Fibroblast of skin of scalp (primary cell): ENCODE measurements at regions not wholly inside any gene's neighbourhood (a gene's known extent, or its start where the extent isn't known, plus 50 kb on each side); places are given as distances from the start of the nearest gene placed in this dataset.

ENCODE experiments used
- DNase-seq: peaks from one replicate; pipeline ENCODE4 v3.0.0-alpha.2; 2013

DNA sequence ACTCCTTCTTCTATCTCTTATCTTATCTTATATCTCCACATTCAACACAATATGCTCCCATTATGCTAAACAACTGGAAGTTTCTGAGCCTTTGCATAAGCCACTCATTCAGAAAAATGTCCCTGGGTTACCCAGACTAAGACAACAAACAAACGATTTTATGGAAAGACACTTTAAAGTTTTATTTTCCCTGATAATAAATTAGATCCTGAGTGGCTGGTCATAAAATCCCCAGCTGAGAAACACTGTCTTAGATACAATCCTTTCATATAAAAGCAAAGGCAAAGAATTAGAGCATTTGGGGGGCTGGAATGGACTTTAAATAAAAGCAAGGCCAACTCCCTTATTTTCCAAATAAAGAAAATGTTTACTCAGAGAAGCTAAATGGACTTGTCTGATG, 322.3 kb downstream of the GBE1 start:
- DNase-seq: no peak

- DNase-seq: no peak
Observed at GRCh38 chr3:81437683-81438082, 323.8 kb downstream of the GBE1 start.

DNA sequence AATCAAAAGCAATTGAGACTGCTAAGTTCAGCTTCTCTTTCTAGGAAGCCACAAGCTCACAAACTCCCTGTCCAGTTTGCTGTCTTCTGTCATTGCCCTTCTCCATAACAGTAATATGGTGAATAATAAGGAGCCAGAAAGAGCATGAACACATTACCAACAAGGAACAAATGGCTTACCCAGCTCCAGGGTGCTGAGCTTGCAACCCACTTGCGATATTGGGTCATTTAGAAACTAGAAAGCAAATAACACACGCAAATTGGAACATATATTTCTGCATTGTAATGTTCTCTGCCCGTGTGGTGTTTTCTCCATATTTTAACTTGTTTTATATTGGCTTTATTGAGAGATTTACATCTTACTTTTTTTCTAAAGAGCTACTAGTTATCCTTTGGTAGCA, 325.3 kb downstream of the GBE1 start:
- no peak for DNase-seq

DNA sequence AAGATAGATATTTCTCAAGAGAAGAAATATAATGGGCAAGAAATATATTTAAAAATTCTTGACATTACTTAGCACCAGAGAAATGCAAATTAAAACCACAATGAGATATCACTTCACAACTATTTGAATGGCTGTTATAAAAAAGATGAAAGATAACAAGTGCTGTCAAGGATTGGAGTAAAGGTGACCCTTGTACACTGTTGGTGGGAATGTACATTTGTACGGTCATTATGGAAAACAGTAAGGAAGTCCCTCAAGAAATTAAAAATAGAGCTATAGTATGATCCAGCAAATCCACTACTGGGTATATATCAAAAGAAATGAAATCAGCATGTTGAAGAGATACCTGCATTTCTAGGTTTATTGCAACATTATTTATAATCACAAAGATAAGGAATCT, 326.4 kb downstream of the GBE1 start:
- DNase-seq: no peak

DNA sequence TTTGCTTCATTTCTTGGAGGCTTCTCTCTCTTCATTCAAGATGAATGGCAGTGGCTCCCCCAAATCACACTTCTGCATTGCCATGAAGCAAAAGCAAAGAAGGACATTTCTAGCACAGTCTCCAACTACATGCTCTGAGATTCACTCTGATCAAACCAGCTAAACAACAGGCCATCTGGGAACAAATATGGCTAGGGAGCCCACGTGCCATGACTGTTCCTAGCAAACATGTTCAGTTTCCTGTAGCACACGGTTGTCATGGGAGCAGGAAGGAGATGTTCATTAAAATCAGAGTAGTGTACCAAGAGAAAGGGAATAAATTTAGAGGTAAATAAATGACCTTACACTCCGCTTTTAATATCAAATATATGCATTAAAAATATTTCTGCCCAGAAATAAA, 327.3 kb downstream of the GBE1 start:
- no peak for DNase-seq

GRCh38 chr3:81433675-81434074, 327.8 kb downstream of the GBE1 start:
- DNase-seq: no peak

DNA sequence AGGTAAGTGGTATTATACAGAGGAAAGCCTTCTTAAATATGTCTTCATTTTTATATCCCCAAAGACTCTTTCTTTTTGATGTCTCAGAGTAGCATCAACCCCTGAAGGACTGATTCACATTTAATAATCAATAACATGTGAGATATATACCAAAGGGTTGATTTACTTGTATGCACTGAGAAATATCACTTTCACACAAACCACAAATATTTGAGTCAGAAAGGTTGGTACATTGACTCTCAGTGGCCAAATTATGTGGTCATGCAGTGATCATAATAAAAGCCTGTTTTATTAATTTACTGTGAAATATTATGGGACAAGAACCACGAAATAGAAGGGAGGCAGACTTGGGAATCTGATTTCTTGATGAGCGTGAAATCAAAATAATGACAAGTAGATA, 329.0 kb downstream of the GBE1 start:
- DNase-seq: no peak

DNA sequence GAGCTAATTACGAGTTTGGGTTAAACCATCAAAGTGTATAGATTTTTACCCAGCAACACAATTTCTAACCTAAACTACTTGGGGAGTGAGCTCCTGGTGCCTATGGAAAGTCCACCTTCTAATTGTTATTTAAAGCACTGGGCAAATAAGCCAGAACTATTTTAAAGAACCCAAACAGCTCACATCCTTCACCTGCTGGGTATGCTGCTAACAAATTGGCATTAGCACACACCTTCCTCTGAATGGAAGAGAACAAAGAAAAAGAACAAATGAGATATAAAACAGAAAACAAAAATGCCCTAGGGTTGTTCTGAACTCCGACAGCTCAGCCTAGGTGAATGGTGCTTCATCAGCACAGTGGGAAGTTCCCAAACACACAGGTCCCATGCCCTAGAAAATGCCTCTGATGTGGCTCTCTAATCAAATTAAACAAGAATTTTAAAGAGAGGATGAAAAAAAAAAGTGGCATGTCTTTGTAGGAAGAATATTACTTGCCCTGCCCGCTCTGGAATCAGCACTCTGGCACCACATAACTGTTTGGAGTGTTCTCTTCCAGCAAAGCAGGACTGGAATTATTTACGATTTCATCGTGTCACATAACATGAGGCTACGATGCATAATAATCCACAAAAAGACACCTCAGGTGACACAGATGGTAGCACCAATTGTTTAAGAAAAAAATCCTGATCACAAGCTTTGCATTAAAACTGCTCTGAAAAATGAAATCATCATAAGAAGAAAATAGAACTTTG, 334.4 kb downstream of the GBE1 start:
- no peak for DNase-seq

GRCh38 chr3:81425198-81425868, 336.1 kb downstream of the GBE1 start:
- peak; percentile 7 for DNase-seq

DNA sequence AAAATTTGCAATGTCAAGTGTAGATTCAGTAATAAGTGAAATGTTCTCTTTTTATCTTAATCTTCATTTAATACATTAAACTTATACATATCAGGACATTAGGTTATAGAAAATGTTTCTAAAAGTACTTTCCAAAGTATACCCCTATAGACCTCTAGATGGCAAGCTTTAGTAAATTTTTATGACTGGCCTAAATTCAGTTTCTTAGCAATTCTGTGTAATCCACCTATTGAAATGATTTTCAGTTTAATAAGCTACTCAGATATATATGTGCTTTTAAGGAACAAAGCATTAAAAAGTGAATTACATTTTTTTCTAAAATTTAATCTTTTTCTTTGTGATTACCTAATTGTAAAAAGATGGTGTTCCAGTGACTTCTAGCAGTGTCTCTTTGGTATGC, 342.2 kb downstream of the GBE1 start:
- peak; percentile 29 for DNase-seq

- DNase-seq: no peak
Observed at GRCh38 chr3:81416812-81417211, 344.6 kb downstream of the GBE1 start.

- DNase-seq: no peak
Observed at GRCh38 chr3:81406318-81406717, 355.1 kb downstream of the GBE1 start.

DNA sequence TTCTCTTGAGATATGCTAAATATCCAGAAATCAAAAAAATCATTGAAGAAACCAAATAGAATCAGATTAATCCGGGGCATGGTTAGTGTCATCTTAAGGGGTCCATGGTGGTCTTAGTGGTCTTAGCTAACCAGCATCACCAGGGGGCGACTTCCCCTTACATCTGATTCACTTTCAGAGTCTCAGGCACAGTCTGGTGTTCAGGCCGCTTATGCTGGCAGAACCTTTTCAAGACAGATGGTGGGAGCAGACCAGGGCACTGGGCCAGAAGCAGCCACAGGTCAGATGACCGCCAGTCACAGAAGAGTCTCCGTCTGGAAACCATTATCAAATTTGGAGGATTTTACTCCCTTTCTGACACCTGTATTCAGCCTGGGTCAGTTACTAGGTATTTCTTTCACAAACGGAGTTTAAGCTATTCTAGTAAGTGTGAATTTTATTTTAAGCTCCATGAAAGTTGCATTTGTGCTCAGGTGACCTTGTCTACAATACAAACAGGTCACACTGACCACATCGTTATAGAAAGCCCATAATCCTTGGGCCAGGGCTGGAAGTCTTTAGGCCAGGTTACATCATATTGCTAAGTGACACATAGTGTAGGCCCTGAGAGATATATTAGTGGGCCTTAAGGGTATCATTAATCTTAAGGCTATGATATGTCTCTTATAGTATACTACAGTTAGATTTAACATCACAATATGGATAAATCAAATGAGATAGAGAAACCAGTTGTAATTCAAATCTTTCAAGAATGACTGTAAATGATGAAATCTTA, 365.5 kb downstream of the GBE1 start:
- no peak for DNase-seq

DNA sequence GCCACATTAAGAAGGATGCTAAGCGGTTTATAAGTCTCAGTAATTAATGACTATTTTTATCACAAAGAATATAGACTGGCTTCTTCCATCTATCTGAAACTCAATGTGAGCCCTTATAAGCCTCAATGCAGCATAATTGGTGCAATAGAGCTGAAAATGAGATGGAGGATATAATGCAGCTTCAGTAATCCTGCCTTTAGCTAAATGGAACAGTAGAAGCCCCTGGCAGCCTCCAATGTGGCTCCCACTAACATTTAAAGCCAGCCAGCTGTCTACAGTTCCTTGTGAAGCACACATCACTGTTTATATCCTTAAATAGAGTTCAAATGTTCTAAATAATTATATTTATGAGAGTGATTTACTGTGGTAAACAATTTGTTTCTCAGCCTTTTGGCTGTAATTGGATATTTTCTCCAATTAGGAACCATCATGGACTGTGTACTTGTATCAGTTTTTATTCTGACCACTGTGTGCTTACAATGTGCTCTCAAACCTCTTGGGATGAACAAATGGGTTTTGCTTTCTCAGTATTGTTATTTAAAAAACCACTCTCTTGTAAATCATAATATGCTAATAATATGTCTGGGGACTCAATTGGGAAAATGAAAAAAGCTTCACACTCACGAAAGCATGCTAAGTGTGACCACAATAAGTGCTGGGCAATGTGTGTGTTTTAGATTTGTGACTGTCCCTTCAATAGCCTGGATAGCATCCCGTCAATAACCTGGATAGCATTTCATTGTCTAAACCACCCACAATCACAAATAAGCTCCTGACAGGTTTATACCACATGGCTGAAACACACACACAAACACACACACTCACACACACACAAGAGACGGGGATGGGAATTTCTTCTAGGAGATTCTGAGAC, 366.6 kb downstream of the GBE1 start:
- DNase-seq: no peak

DNA sequence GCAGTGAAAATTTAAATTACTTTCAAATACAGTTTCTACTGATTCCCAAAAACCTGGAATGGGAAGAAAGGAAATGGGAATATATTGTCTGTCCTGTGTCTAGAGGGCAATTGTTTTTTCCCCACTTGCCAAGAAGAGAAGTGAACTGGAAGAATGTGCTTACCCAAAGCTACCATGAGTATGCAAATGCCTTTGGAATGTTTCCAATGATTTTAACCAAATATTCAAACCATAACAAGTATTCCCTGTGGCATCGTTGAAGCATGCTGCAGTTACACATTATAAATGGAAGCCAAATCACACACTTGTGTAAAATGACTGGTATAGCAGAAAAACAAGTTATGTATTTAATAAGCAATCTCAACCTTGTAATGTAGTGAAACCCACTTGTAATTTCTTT, 368.2 kb downstream of the GBE1 start:
- peak; percentile 46 for DNase-seq

DNA sequence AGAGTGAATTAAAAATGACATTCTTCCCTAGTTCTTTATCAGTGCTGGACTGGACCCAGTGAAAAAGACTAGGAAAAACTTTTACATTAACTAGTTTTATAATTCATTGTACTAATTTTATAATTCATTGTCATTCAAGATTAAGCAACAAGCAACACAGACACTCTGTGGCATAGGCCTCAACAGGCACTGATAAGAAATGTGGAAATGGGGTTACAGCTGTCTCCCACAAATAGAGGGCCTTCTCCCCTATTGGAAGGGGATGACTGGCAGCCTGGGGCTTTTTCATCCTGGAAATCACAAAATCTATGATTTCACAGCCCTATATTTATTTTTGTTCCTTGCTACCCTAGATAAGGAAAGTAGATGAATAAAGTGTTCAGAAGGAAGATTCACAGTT, 370.6 kb downstream of the GBE1 start:
- no peak for DNase-seq

GRCh38 chr3:81388191-81388590, 373.3 kb downstream of the GBE1 start:
- no peak for DNase-seq

GRCh38 chr3:81382470-81382869, 379.0 kb downstream of the GBE1 start:
- DNase-seq: no peak

DNA sequence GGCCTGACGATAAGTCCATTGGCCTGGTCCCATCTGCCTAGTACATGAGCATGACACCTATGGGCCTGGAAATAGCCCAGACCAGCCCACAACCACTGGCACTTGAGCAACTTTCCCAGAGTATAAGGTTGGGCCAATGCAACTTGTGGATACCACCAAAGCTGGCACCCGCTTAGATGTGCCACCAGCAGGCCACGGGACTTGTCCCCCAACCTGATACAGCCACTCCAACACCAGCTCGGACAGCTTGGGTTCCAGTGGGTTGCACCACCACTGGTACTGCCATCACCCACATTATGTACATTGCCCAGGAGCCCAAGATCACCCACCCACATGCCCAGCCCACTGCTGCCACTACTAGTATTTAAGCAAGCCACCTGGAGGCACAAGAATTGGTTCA, 381.2 kb downstream of the GBE1 start:
- DNase-seq: no peak

DNA sequence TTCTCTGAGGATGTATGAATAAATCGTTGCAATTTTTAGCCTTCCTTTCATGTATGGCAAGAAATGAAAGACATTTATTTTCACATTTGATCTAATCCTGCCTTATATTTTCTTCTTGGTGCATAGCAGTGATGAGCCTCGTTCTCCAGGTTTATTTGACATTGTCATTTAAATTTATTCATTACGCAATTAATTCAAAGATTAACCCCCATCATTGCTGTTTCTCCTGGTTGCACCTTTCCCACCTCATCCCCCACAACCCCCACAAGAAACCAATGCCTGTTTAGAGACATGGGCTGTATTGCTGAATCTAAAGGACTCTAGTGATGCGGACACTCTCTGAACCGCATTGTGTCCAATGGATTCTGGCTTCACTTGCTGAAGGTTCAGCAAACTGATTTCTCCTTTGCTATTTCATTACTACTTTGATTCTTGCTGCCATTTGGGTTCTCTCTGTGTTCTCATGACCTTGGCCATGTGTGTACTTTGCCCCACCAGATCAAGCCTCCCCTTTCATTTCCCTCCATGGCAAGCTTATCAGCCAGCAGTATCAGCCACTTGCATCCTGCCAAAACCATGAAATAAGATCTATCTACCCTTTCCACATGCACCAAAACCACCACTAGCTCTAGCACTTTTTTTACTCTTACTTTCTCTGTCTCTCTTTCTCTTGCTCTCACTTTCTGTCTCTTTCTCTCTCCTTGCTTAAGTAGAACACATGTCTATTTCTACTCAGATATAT, 382.7 kb downstream of the GBE1 start:
- DNase-seq: no peak

GRCh38 chr3:81375921-81376320, 385.5 kb downstream of the GBE1 start:
- DNase-seq: no peak

- no peak for DNase-seq
Observed at GRCh38 chr3:81364411-81364810, 397.0 kb downstream of the GBE1 start.
